Sigmoid colon (tissue), 4 donors: ENCODE measurements at regions not wholly inside any gene's neighbourhood (a gene's known extent, or its start where the extent isn't known, plus 50 kb on each side); places are given as distances from the start of the nearest gene placed in this dataset.

Experiments
- CTCF ChIP-seq, 4 experiments: fragments of 450-650 bp in 3 of 4; fragments of 200-600 bp in 1 of 4; IDR thresholded peaks; one replicate each; pipeline ENCODE4 v1.5.1; 2016 to 2019; ENCODE audit warnings: antibody characterized with exemption in 4 of 4, mild to moderate bottlenecking in 3 of 4, moderate library complexity in 2 of 4
- EP300 ChIP-seq, 4 donors: sonication (generic); formaldehyde crosslinking; IDR thresholded peaks; one replicate each; pipeline ENCODE4 v1.6.1; 2017; ENCODE audit warnings: antibody characterized with exemption in 4 of 4
- POLR2A ChIP-seq, 2 donors: fragments of 450-650 bp; IDR thresholded peaks; one replicate each; pipeline ENCODE4 v1.6.1; 2016; ENCODE audit warnings: antibody characterized with exemption in 2 of 2, mild to moderate bottlenecking in 2 of 2, moderate library complexity in 2 of 2
- POLR2AphosphoS5 ChIP-seq, 4 donors: sonication (generic); formaldehyde crosslinking; IDR thresholded peaks; one replicate each; pipeline ENCODE4 v1.6.1; 2017; ENCODE audit warnings: antibody characterized with exemption in 4 of 4

GRCh38 chr6:157746897-157747296, 76.1 kb upstream of the SNX9 start:
- TF ChIP-seq CTCF (IDR thresholded peaks at IDR 0.05) (no peak), EP300 (IDR thresholded peaks at IDR 0.05) (no peak), POLR2AphosphoS5 (IDR thresholded peaks at IDR 0.05) (no peak), POLR2A (IDR thresholded peaks at IDR 0.05) (no peak)
